GM18870 (cell line): ENCODE measurements at regions not wholly inside any gene's neighbourhood (a gene's known extent, or its start where the extent isn't known, plus 50 kb on each side); places are given as distances from the start of the nearest gene placed in this dataset.
"Not testable (repeated sequence)": the region's sequence is repeated elsewhere in the genome, so short reads cannot be mapped to it uniquely, and the experiment has no call there.

Source experiments
- ATAC-seq: cut with Tn5 transposase; IDR thresholded peaks from one replicate; pipeline ENCODE4 v1.9.1; 2021; ENCODE audit warnings: moderate library complexity; ENCODE audit not compliant: unreplicated experiment

GRCh38 chr4:14396183-14396582 is 606.1 kb upstream of the CPEB2 start:
- ATAC-seq, result no peak

- ATAC-seq, result no peak
Observed at GRCh38 chr4:14399848-14400247, 602.4 kb upstream of the CPEB2 start.

DNA sequence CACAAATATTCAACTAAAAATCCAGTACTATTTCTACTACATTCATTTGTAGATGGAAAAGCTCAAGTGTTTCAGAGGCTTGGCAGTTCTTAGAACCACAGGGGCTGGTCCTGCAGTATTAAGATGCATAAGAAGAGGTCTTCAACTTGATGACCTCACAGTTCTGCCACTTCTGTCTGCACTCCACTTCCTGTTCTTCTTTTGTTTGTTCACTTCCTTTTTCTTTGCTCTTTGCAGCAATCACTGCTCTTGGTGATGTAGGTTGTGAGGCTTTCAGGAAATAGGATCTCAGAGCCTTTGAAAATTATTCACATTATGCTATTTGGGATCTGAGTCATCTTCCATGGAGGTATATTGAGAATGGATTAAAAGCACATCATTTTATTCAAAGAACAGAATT is 602.0 kb upstream of the CPEB2 start:
- ATAC-seq, result no peak

- no peak for ATAC-seq
Observed at GRCh38 chr4:14403132-14403531, 599.1 kb upstream of the CPEB2 start.

DNA sequence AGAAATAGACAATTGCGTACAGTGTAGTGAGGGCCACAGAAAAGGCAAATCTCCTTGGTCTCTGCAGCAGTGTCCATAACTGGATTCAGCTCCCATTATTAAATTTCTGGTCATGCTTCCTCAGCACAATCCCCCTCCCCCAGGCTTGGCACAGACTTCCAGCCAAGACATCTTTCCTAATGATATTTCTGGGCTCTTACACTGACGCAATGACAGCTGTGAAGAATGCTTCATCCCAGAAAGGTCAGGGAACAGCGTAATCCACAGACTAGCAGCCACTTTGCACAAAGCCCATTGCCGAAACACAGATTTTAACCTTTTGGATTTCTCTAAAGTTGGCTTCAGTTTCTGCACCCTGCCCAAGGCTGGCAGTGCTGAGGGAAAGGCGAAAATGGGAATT is 597.6 kb upstream of the CPEB2 start:
- ATAC-seq, result no peak

GRCh38 chr4:14410516-14410915 is 591.8 kb upstream of the CPEB2 start:
- no peak for ATAC-seq

DNA sequence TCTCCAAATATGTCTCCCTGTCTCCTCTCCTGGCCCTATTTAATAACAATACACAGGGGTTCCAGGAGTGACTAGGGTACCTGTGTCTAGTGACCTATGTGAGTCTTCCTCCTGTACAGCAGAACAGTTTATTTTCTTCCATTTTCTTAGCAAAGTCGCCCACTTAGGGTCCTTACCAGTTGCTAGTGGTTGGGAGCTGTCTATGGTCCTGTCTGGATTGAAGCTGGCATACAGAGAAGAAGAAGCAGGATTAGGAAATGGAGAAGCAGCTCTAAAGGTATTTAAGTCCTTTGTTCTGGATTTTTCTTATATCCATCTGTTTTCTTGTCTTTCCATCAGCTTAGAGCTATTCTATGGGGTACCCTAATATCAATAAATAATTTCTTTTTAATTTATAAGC is 587.1 kb upstream of the CPEB2 start:
- ATAC-seq, result no peak

DNA sequence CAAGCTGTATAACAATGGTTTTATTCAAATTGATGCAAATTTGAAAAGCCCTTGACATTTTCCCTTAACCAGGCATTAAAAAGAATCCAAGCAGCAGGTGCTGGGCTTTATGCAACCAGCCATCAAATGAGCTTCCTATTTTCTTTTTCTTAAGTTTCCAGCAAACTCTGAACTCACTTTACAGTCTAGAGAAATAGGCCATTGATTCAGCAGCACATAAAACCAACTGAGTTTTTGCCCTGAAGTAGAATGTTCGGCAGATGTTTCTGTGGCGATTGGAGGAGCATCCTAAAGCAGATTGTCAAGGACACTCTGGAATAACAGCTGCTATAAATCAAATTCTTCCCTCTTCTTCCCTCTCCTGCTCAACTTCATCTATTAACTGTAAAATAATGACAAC is 582.8 kb upstream of the CPEB2 start:
- ATAC-seq, result no peak

- ATAC-seq, result not testable (repeated sequence)
Observed at GRCh38 chr4:14426297-14426696, 576.0 kb upstream of the CPEB2 start.

GRCh38 chr4:14428125-14428524 is 574.2 kb upstream of the CPEB2 start:
- ATAC-seq, result no peak

DNA sequence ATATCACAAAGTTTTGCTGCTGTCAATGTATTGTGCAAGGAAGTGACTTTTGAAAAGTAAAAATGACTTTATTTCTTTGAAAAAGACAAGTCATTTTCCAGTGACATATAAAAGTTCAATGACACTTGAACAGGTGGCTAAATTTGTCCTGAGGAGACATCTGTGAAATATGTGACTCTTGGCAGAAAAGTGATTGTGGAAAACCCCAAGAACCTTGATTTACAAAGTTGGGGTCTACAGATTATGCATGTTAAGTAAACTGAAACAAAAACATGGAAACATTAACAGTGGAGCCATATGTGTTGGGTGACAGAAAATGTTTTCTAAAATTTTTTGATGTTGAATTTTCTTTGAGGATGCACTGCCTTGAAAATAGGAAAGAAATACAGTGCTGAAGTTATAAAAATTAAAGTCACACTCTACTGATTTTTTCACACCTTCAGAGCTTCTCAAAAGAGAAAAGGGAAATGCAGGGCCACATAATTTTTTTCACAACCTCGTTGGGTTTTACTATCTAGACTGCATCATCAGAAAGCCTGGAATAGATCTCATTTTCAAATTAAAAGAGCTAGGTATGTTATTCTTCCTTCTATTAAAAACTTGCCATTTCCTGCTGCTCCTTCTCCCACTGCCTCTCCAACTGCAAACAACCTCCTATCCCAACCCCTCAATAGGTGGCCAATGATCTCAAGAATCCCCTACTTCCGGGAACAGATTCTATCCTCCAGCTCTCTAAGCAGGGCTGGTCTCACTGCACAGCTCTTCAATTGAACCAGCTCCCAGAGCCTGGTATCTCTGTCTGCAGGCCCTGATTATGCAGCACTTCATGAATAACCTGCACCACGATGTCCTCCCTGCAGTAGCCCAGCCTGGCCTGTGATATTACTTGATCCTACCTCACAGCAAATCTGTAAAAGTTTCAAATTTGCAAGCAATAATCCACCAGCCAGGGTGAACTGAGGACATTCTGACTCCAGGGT is 570.8 kb upstream of the CPEB2 start:
- no peak for ATAC-seq

GRCh38 chr4:14434483-14434882 is 567.8 kb upstream of the CPEB2 start:
- ATAC-seq, result no peak

GRCh38 chr4:14434916-14435315 is 567.4 kb upstream of the CPEB2 start:
- ATAC-seq, result no peak

- ATAC-seq, result no peak
Observed at GRCh38 chr4:14441561-14441960, 560.7 kb upstream of the CPEB2 start.

- no peak for ATAC-seq
Observed at GRCh38 chr4:14445882-14446281, 556.4 kb upstream of the CPEB2 start.

GRCh38 chr4:14446311-14446710 is 556.0 kb upstream of the CPEB2 start:
- ATAC-seq, result no peak

- no peak for ATAC-seq
Observed at GRCh38 chr4:14446904-14447303, 555.4 kb upstream of the CPEB2 start.

DNA sequence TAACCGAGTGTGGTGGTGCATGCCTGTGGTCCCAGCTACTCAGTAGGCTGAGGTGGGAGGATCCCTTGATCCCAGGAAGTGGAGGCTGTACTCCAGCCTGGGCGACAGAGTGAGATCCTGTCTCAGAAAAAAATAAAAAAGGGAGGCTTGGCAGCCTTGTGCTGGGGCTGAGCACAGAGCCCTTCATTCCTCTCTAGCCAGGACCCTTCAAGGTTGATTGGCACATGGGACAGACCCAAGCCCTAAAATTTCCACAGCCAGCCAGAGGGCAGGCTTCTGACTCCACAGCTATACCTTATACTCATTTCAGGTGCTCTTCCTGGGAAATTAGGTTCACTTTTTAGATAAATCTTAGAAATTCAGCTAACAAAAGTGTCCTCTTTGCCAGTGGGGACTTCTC is 553.0 kb upstream of the CPEB2 start:
- no peak for ATAC-seq

DNA sequence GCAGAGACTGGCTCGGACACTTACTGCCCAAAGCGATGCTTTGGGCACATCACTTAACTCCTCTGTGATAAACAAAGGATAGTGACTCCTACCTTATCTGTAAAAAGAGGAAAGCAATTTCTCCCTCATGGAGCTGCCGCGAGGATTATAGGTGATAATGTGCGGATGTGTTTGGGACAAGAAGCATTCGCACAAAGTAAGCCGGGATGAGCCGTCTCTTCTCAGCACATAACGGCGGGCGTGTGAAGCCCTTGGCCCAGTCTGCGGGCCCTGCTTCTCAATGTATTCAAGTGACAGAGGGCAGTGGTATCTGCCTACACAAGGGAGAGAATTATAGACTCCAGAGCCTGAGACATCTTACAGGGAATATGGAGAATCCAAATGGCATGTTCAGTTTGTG is 550.3 kb upstream of the CPEB2 start:
- ATAC-seq, result no peak

DNA sequence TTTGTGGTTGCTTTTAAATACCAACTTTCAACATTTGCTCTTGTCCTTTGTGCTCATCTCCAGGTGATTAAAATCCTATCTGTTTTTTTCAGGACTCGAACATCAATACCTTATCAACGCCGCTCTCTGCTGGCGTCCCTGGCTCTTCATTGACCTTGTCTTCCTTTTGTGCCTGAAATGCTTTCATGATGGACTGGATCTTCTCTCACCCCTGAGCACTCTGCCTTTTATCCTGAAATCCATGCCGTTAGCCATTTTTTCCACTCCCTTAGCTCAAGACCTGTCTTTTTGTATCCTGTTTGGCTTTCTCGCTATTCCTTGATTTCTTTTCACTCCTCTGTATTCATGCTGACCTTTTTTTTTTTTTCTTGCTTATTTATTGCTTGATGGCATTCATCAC is 549.5 kb upstream of the CPEB2 start:
- ATAC-seq, result no peak

DNA sequence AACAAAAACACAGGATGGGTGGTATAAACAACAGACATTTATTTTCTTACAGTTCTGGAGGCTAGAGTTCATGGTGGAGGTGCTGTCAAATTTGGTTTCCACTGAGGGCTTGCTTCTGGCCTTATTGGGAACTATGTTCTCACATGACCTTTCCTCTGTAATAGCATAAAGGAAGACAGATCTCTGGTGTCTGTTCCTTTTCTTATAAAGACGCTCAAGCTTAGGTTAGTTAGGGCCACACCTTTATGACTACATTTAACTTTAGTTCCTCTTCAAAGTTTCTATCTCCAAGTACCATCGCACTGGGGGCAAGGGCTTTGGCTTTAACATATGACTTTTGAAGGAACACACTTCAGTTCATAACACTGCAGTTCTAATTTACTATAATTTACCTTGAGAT is 543.8 kb upstream of the CPEB2 start:
- no peak for ATAC-seq

GRCh38 chr4:14465057-14465456 is 537.2 kb upstream of the CPEB2 start:
- no peak for ATAC-seq

DNA sequence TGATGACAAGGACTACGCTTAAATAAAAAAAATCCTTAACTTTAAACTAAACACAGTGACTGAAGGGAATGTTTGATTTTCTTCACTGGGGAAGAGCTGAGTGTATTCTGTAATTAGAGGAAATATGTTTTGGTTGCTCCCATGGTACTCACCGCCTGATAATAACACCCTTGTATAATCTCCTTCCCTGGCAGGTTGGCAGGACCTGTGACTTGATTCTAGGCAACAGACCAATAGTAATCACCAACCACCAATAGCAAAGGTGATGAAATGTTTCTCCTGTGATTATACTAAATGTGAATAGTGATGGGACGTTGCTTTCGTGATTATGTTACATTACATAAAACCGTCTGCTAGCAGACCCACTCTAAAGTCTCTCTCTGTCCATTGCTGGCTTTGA is 536.8 kb upstream of the CPEB2 start:
- ATAC-seq, result no peak
